A673 (cell line): ENCODE measurements at regions not wholly inside any gene's neighbourhood (a gene's known extent, or its start where the extent isn't known, plus 50 kb on each side); places are given as distances from the start of the nearest gene placed in this dataset.
A peak's percentile ranks its signal among the peaks of the same experiment; 100 is the strongest.

Source experiments
- BruUV-seq: library from RNA; stranded (reverse); fragments of 400-500 nt; replicated peaks from 2 replicates; lab custom pipeline; 2021; lab: Mats Ljungman, UMichigan
- CTCF ChIA-PET: fragments of 300-600 bp; sonication (Branson Sonifier 250); formaldehyde crosslinking; loops from one replicate; lab custom pipeline; 2022; ENCODE audit warnings: antibody characterized with exemption; lab: Charles Lee
- POLR2A ChIA-PET: fragments of 300-600 bp; sonication (Branson Sonifier 250); formaldehyde crosslinking; loops from one replicate; lab custom pipeline; 2022; ENCODE audit warnings: antibody characterized with exemption; ENCODE audit not compliant: low non-redundant PET; lab: Charles Lee
- DNase-seq: peaks from one replicate; pipeline ENCODE4 v3.0.0-alpha.2; 2015; ENCODE audit warnings: low spot score
- H3K27ac ChIP-seq: fragments of 200-600 bp; sonication (generic); 2 replicates; pipeline ENCODE4 v1.5.1; 2016; ENCODE audit warnings: mixed run types, low read depth, mild to moderate bottlenecking, mixed read lengths, antibody characterized with exemption, low read length; ENCODE audit not compliant: poor library complexity, severe bottlenecking
- H3K27me3 ChIP-seq: fragments of 200-600 bp; sonication (generic); replicated peaks from 2 replicates; pipeline ENCODE4 v1.6.1; 2017; ENCODE audit warnings: mixed run types, low read depth, mild to moderate bottlenecking, mixed read lengths, antibody characterized with exemption, low read length; ENCODE audit not compliant: insufficient read depth, poor library complexity
- H3K36me3 ChIP-seq: fragments of 200-600 bp; sonication (generic); 2 replicates; pipeline ENCODE4 v1.6.1; 2016; ENCODE audit warnings: mixed run types, mild to moderate bottlenecking, mixed read lengths, antibody characterized with exemption, low read length; ENCODE audit not compliant: insufficient read depth, poor library complexity, severe bottlenecking
- H3K4me1 ChIP-seq: fragments of 200-600 bp; sonication (generic); 2 replicates; pipeline ENCODE4 v1.6.1; 2017; ENCODE audit warnings: mixed run types, mild to moderate bottlenecking, mixed read lengths, antibody characterized with exemption, low read length; ENCODE audit not compliant: insufficient read depth, poor library complexity, severe bottlenecking
- H3K4me3 ChIP-seq: fragments of 200-600 bp; sonication (generic); 2 replicates; pipeline ENCODE4 v1.5.1; 2016; ENCODE audit warnings: low read depth, mixed run types, mild to moderate bottlenecking, mixed read lengths, low read length; ENCODE audit not compliant: poor library complexity, severe bottlenecking
- H3K9me3 ChIP-seq: fragments of 200-600 bp; sonication (generic); 2 replicates; pipeline ENCODE4 v1.6.1; 2016; ENCODE audit warnings: mixed run types, low read depth, mild to moderate bottlenecking, mixed read lengths, antibody characterized with exemption, low read length; ENCODE audit not compliant: poor library complexity, severe bottlenecking
- EZH2 ChIP-seq: fragments of 200-600 bp; sonication (generic); IDR thresholded peaks from 2 replicates; pipeline ENCODE4 v1.6.1; 2017; ENCODE audit warnings: borderline replicate concordance, low read depth, mild to moderate bottlenecking, mixed read lengths, antibody characterized with exemption, low read length; ENCODE audit not compliant: poor library complexity, severe bottlenecking
- intact Hi-C: fragments of 100-400 bp; cut with micrococcal nuclease; formaldehyde crosslinking; loops from one replicate; pipeline ENCODE4 v1.10.0; 2022; ENCODE audit not compliant: unreplicated experiment
- TF ChIP-seq, protein P1 (sequence below): fragments of 300-800, 200-600 bp; sonication (generic); conservative IDR thresholded peaks from 2 replicates; pipeline ENCODE4 v1.5.1; 2017; ENCODE audit warnings: low read depth, mild to moderate bottlenecking, antibody characterized with exemption, low read length, moderate library complexity, mixed read lengths

DNA sequence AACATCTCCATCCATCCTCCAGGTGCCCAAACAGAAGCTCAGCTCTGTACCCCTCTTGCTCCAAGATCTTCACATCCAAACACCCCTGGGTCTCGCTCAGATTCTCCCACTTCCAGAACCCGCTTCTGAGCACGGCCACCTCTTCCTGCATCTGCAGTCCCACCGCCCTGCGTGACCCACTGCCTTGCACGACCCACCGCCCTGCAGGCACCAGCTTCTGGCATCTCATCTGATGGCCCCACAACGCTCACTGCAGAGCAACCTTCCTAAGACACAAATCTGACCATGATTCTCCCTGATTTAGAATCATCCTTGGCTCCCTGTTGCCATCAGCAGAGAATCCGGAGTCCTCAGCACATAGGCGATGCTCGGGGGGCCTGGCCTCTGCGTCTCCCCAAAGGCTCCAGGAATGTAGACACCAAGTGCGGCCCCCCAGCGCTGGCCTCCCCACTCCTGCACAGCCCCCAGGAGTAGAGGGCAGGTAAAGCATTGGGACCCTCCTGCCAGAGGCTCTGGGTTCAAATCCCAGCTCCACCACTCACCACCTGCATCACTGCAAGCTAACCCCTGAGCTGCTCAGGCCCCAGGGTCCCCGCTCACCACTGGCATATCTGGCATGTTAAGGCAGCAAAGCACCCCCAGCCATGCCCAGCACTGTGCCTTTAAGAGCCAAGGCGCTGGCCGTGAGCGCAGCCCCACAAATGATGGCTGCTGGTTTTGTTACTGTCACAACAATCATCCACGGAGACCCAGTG is 459.3 kb downstream of the BRD1 start:
- H3K36me3 ChIP-seq, result no peaks in the 10 kb centered on the region
- no peak for DNase-seq
- ChIA-PET POLR2A (interaction anchor here (0.6 kb wide), 1 partner anchor 25 kb away, joined by 6 read pairs; no protein-coding TSS in a partner anchor), CTCF (no interaction called here)
- H3K4me3 ChIP-seq, result peak overlapping the region; percentile 41
- H3K27me3 ChIP-seq, result no peaks in the 10 kb centered on the region
- H3K27ac ChIP-seq, result no peak overlapping the region
- H3K9me3 ChIP-seq, result no peaks in the 10 kb centered on the region
- TF ChIP-seq EZH2, result no peak
- TF ChIP-seq, protein P1, sequence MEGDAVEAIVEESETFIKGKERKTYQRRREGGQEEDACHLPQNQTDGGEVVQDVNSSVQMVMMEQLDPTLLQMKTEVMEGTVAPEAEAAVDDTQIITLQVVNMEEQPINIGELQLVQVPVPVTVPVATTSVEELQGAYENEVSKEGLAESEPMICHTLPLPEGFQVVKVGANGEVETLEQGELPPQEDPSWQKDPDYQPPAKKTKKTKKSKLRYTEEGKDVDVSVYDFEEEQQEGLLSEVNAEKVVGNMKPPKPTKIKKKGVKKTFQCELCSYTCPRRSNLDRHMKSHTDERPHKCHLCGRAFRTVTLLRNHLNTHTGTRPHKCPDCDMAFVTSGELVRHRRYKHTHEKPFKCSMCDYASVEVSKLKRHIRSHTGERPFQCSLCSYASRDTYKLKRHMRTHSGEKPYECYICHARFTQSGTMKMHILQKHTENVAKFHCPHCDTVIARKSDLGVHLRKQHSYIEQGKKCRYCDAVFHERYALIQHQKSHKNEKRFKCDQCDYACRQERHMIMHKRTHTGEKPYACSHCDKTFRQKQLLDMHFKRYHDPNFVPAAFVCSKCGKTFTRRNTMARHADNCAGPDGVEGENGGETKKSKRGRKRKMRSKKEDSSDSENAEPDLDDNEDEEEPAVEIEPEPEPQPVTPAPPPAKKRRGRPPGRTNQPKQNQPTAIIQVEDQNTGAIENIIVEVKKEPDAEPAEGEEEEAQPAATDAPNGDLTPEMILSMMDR, result no peak
- intact Hi-C loops, result no loop called here
- H3K4me1 ChIP-seq, result no peaks in the 10 kb centered on the region
- no TSS peak for BruUV-seq

- no peaks in the 10 kb centered on the region for H3K4me1 ChIP-seq
- TF ChIP-seq, protein P1, result no peak
- no peaks in the 10 kb centered on the region for H3K9me3 ChIP-seq
- H3K27me3 ChIP-seq, result peaks cover 3% of the 10 kb centered on the region
- CTCF ChIA-PET, result interaction anchor here (0.6 kb wide), 1 partner anchor 55 kb away, joined by 6 read pairs; no protein-coding TSS in a partner anchor
- intact Hi-C loops, result no loop called here
- POLR2A ChIA-PET, result no interaction called here
- H3K27ac ChIP-seq, result no peak overlapping the region
- no peak overlapping the region for H3K4me3 ChIP-seq
- no peaks in the 10 kb centered on the region for H3K36me3 ChIP-seq
- no peak for DNase-seq
- no TSS peak for BruUV-seq
Measured at GRCh38 chr22:49367041-49367697, 460.5 kb downstream of the BRD1 start.

- no peak for DNase-seq
- no peak for TF ChIP-seq EZH2
- no peaks in the 10 kb centered on the region for H3K36me3 ChIP-seq
- no peaks in the 10 kb centered on the region for H3K4me1 ChIP-seq
- ChIA-PET POLR2A (no interaction called here), CTCF (no interaction called here)
- intact Hi-C loops, result no loop called here
- BruUV-seq, result no TSS peak
- no peak overlapping the region for H3K27ac ChIP-seq
- peaks cover 9% of the 10 kb centered on the region for H3K27me3 ChIP-seq
- no peaks in the 10 kb centered on the region for H3K9me3 ChIP-seq
- no peak overlapping the region for H3K4me3 ChIP-seq
Measured at GRCh38 chr22:49366437-49366836, 461.2 kb downstream of the BRD1 start.
